Thyroid gland (tissue), 4 donors: ENCODE measurements at regions not wholly inside any gene's neighbourhood (a gene's known extent, or its start where the extent isn't known, plus 50 kb on each side); places are given as distances from the start of the nearest gene placed in this dataset.

Experiments used
- CTCF ChIP-seq, 6 experiments: fragments of 200-600 bp in 3 of 6; fragments of 450-650 bp in 3 of 6; sonication (generic) in 3 of 6; IDR thresholded peaks; one replicate each; pipeline ENCODE4 v1.5.1; 2016 to 2019; ENCODE audit warnings: antibody characterized with exemption in 6 of 6, mild to moderate bottlenecking in 2 of 6, inconsistent platforms in 1 of 6, moderate library complexity in 1 of 6
- POLR2A ChIP-seq, 2 donors: fragments of 450-650 bp; IDR thresholded peaks; one replicate each; pipeline ENCODE4 v1.6.1; 2017; ENCODE audit warnings: antibody characterized with exemption in 2 of 2, mild to moderate bottlenecking in 2 of 2, moderate library complexity in 1 of 2

- TF ChIP-seq CTCF (IDR thresholded peaks at IDR 0.05) (no peak), POLR2A (IDR thresholded peaks at IDR 0.05) (no peak)
Measured at GRCh38 chr9:84484172-84484571, 143.6 kb upstream of the SLC28A3 start.
